CD14-positive monocyte (primary cell): ENCODE measurements at regions not wholly inside any gene's neighbourhood (a gene's known extent, or its start where the extent isn't known, plus 50 kb on each side); places are given as distances from the start of the nearest gene placed in this dataset.

Experiments used
- DNase-seq, 3 donors: peaks; one replicate each; pipeline ENCODE4 v3.0.0-alpha.2; 2011 to 2022
- H2AFZ ChIP-seq: 2 replicates; pipeline ENCODE4 v1.6.0; 2012; ENCODE audit warnings: mild to moderate bottlenecking, low read depth, low read length, inconsistent platforms; ENCODE audit not compliant: insufficient read depth, poor library complexity, severe bottlenecking
- H3K27ac ChIP-seq, 2 donors: 1 replicate in 1 of 2; 2 replicates in 1 of 2; pipeline ENCODE4 v1.5.1; 2012 to 2013; ENCODE audit warnings: low read length in 2 of 2, control low read depth in 1 of 2, inconsistent platforms in 1 of 2, low read depth in 1 of 2, mild to moderate bottlenecking in 1 of 2
- H3K27me3 ChIP-seq, 2 donors: one replicate each; pipeline versions ENCODE4 v1.6.0 to v1.6.1; 2011 to 2013; ENCODE audit warnings: low read length in 2 of 2; ENCODE audit not compliant: control insufficient read depth in 2 of 2, insufficient read depth in 2 of 2
- H3K36me3 ChIP-seq, 2 donors: replicated peaks in 1 of 2; 1 replicate in 1 of 2; 2 replicates in 1 of 2; pipeline versions ENCODE4 v1.5.1 to v1.6.1; 2012 to 2013; ENCODE audit warnings: low read length in 2 of 2, control low read depth in 1 of 2, inconsistent platforms in 1 of 2, mild to moderate bottlenecking in 1 of 2; ENCODE audit not compliant: insufficient read depth in 2 of 2, control insufficient read depth in 1 of 2
- H3K4me1 ChIP-seq, 2 donors: 1 replicate in 1 of 2; 2 replicates in 1 of 2; pipeline versions ENCODE4 v1.5.1 to v1.6.1; 2012 to 2013; ENCODE audit warnings: low read length in 2 of 2, control low read depth in 1 of 2, inconsistent platforms in 1 of 2, mild to moderate bottlenecking in 1 of 2, moderate library complexity in 1 of 2; ENCODE audit not compliant: insufficient read depth in 2 of 2, control insufficient read depth in 1 of 2
- H3K4me2 ChIP-seq: replicated peaks from 2 replicates; pipeline ENCODE3; 2012; ENCODE audit warnings: low read length, moderate library complexity, mild to moderate bottlenecking; ENCODE audit not compliant: poor library complexity, severe bottlenecking; ENCODE audit errors: extremely low read depth
- H3K4me3 ChIP-seq, 3 experiments: fragments of 200-600 bp in 1 of 3; sonication (generic) in 1 of 3; replicated peaks in 1 of 3; 1 replicate in 2 of 3; 2 replicates in 1 of 3; pipeline ENCODE4 v1.5.1; 2011 to 2013; ENCODE audit warnings: low read length in 3 of 3, mild to moderate bottlenecking in 3 of 3, control low read depth in 2 of 3, low read depth in 2 of 3, inconsistent platforms in 1 of 3, moderate library complexity in 1 of 3
- H3K79me2 ChIP-seq: 2 replicates; pipeline ENCODE4 v1.6.0; 2012; ENCODE audit warnings: mild to moderate bottlenecking, control low read depth, inconsistent platforms, low read length, moderate library complexity; ENCODE audit not compliant: insufficient read depth
- H3K9ac ChIP-seq: 2 replicates; pipeline ENCODE4 v1.6.0; 2017; ENCODE audit warnings: low read length, mild to moderate bottlenecking; ENCODE audit not compliant: insufficient read depth, poor library complexity, severe bottlenecking
- H3K9me3 ChIP-seq, 2 donors: replicated peaks in 1 of 2; 1 replicate in 1 of 2; 2 replicates in 1 of 2; pipeline versions ENCODE4 v1.5.1 to v1.6.1; 2012 to 2013; ENCODE audit warnings: low read length in 2 of 2, control low read depth in 1 of 2; ENCODE audit not compliant: control insufficient read depth in 1 of 2, insufficient read depth in 1 of 2
- H4K20me1 ChIP-seq: 2 replicates; pipeline ENCODE4 v1.6.0; 2012; ENCODE audit warnings: mild to moderate bottlenecking, low read length, control low read depth, moderate library complexity; ENCODE audit not compliant: insufficient read depth
- H3K27ac Mint-ChIP-seq, 7 donors: one replicate each; pipeline ENCODE4 v1.8.0; 2020; ENCODE audit warnings: mild to moderate bottlenecking in 7 of 7, mixed read lengths in 7 of 7, moderate library complexity in 6 of 7, inconsistent platforms in 2 of 7
- H3K27me3 Mint-ChIP-seq, 3 donors: one replicate each; pipeline ENCODE4 v1.8.0; 2021 to 2022; ENCODE audit warnings: low read depth in 3 of 3, mild to moderate bottlenecking in 3 of 3, mixed read lengths in 3 of 3, moderate library complexity in 3 of 3, inconsistent platforms in 1 of 3
- H3K36me3 Mint-ChIP-seq, 2 donors: one replicate each; pipeline ENCODE4 v1.8.0; 2020; ENCODE audit warnings: mixed read lengths in 2 of 2, inconsistent platforms in 1 of 2, mild to moderate bottlenecking in 1 of 2
- H3K4me1 Mint-ChIP-seq: one replicate; pipeline ENCODE4 v1.8.0; 2020; ENCODE audit warnings: mild to moderate bottlenecking, mixed read lengths
- H3K4me3 Mint-ChIP-seq, 2 donors: one replicate each; pipeline ENCODE4 v1.8.0; 2020; ENCODE audit warnings: mild to moderate bottlenecking in 2 of 2, mixed read lengths in 2 of 2, moderate library complexity in 1 of 2
- H3K9me3 Mint-ChIP-seq, 7 donors: one replicate each; pipeline ENCODE4 v1.8.0; 2020 to 2022; ENCODE audit warnings: mixed read lengths in 7 of 7, mild to moderate bottlenecking in 6 of 7, moderate library complexity in 6 of 7, inconsistent platforms in 2 of 7
- CTCF ChIP-seq: fragments of 200-600 bp; IDR thresholded peaks from one replicate; pipeline ENCODE4 v1.8.0; 2022; ENCODE audit warnings: antibody characterized with exemption, mild to moderate bottlenecking
- WGBS: methylation state at CpG from one replicate; pipeline ENCODE4 v1.1.5; 2013; ENCODE audit warnings: missing lambda C conversion rate; ENCODE audit not compliant: insufficient coverage; 5-methylcytosine and 5-hydroxymethylcytosine counted together
- intact Hi-C, 2 donors: fragments of 100-400 bp; cut with micrococcal nuclease; formaldehyde crosslinking; loops; one replicate each; pipeline versions ENCODE4 v1.15.0 to v1.15.1; 2023

- H3K27ac ChIP-seq: no peak overlapping the region
- no peak overlapping the region for H3K4me2 ChIP-seq
- H3K9me3 ChIP-seq: no peaks in the 10 kb centered on the region
- H3K4me1 ChIP-seq: no peaks in the 10 kb centered on the region
- H3K4me3 ChIP-seq: no peak overlapping the region
- intact Hi-C loops: no loop called here
- no peak overlapping the region for H3K9ac ChIP-seq
- no peak overlapping the region for H2AFZ ChIP-seq
- Mint-ChIP-seq H3K27me3 (peaks cover 0 to 2% (median 2%) of the 10 kb centered on the region in 3 donors), H3K36me3 (no peaks in the 10 kb centered on the region), H3K4me3 (no peak overlapping the region), H3K27ac (no peak overlapping the region), H3K9me3 (peaks cover 0 to 3% (median 0%) of the 10 kb centered on the region in 7 donors), H3K4me1 (no peaks in the 10 kb centered on the region)
- H4K20me1 ChIP-seq: no peaks in the 10 kb centered on the region
- H3K79me2 ChIP-seq: no peaks in the 10 kb centered on the region
- no peak for DNase-seq
- no peak for TF ChIP-seq CTCF
- no peaks in the 10 kb centered on the region for H3K36me3 ChIP-seq
- H3K27me3 ChIP-seq: no peaks in the 10 kb centered on the region
Measured at GRCh38 chr18:39558658-39559057, 1993.1 kb upstream of the CELF4 start.

- Histone ChIP-seq H3K79me2 (no peaks in the 10 kb centered on the region), H3K27me3 (no peaks in the 10 kb centered on the region), H3K4me3 (no peak overlapping the region), H3K27ac (no peak overlapping the region), H3K36me3 (no peaks in the 10 kb centered on the region), H3K4me1 (no peaks in the 10 kb centered on the region), H3K4me2 (no peak overlapping the region), H3K9me3 (no peaks in the 10 kb centered on the region), H3K9ac (no peak overlapping the region), H4K20me1 (no peaks in the 10 kb centered on the region), H2AFZ (no peak overlapping the region)
- Mint-ChIP-seq H3K27me3 (peaks cover 0 to 2% (median 0%) of the 10 kb centered on the region in 3 donors), H3K4me1 (no peaks in the 10 kb centered on the region), H3K27ac (no peak overlapping the region), H3K9me3 (peaks cover 0 to 3% (median 2%) of the 10 kb centered on the region in 7 donors), H3K36me3 (no peaks in the 10 kb centered on the region), H3K4me3 (no peak overlapping the region)
- no CpG with 5 or more reads among the region's 1 CpG for WGBS
- no peak for TF ChIP-seq CTCF
- intact Hi-C loops: no loop called here
- no peak for DNase-seq
Measured at GRCh38 chr18:39555496-39555895, 1989.9 kb upstream of the CELF4 start.
